Neural progenitor cell (in vitro differentiated cells): ENCODE measurements at regions not wholly inside any gene's neighbourhood (a gene's known extent, or its start where the extent isn't known, plus 50 kb on each side); places are given as distances from the start of the nearest gene placed in this dataset.

Source experiments
- EZH2 ChIP-seq: fragments of 200-600 bp; sonication (generic); IDR thresholded peaks from 2 replicates; pipeline ENCODE4 v1.6.1; 2017; ENCODE audit warnings: antibody characterized with exemption, mild to moderate bottlenecking, moderate library complexity
- EZH2phosphoT487 ChIP-seq: fragments of 200-600 bp; sonication (generic); IDR thresholded peaks from 2 replicates; pipeline ENCODE4 v1.6.1; 2017; ENCODE audit warnings: antibody characterized with exemption
- TF ChIP-seq, protein P1 (sequence below): fragments of 200-600 bp; sonication (generic); IDR thresholded peaks from 2 replicates; pipeline ENCODE4 v1.5.1; 2017; ENCODE audit warnings: antibody characterized with exemption, mild to moderate bottlenecking

DNA sequence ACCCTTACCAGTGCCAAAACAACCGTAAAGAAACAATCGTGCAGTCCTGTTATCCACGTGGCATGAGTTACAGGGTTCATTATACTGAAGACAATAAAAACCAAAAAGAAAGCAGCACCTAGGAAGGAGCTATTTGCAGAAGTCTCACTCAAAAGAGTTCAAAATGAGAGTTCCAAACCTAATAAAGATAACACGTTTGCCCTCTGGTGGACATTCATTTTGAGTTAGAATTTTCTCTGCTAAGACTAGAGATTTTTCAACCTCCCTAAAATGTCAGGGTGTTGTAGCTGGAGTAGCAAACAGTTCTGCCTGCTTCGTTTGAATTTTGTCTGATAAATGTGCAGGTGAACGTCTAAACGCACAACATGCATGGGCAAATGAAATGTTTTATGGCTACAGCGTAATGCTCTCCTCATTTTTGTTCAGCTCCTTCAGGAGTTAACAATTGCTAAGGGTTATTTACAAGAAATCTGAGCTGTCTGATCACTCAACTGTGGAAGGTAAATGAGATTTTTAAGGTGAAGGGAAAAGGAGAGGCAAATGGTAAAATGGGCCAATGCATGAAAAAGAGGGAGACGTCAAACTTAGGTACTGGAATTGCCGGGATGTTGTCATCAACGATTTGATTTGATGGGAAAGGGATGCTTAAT is 1067.9 kb upstream of the EEF2KMT start:
- TF ChIP-seq, protein P1, sequence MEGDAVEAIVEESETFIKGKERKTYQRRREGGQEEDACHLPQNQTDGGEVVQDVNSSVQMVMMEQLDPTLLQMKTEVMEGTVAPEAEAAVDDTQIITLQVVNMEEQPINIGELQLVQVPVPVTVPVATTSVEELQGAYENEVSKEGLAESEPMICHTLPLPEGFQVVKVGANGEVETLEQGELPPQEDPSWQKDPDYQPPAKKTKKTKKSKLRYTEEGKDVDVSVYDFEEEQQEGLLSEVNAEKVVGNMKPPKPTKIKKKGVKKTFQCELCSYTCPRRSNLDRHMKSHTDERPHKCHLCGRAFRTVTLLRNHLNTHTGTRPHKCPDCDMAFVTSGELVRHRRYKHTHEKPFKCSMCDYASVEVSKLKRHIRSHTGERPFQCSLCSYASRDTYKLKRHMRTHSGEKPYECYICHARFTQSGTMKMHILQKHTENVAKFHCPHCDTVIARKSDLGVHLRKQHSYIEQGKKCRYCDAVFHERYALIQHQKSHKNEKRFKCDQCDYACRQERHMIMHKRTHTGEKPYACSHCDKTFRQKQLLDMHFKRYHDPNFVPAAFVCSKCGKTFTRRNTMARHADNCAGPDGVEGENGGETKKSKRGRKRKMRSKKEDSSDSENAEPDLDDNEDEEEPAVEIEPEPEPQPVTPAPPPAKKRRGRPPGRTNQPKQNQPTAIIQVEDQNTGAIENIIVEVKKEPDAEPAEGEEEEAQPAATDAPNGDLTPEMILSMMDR = peak; percentile 56
- TF ChIP-seq EZH2 (no peak), EZH2phosphoT487 (no peak)
